Brain microvascular endothelial cell (primary cell): ENCODE measurements at regions not wholly inside any gene's neighbourhood (a gene's known extent, or its start where the extent isn't known, plus 50 kb on each side); places are given as distances from the start of the nearest gene placed in this dataset.
A peak's percentile ranks its signal among the peaks of the same experiment; 100 is the strongest.

Source experiments
- DNase-seq: peaks from one replicate; pipeline ENCODE4 v3.0.0-alpha.2; 2020
- H3K27ac ChIP-seq: fragments of 250-450 bp; sonication (Bioruptor Pico); 2 replicates; pipeline ENCODE4 v1.5.1; 2020; ENCODE audit warnings: mild to moderate bottlenecking, moderate library complexity
- H3K27me3 ChIP-seq: fragments of 250-450 bp; sonication (Bioruptor Pico); replicated peaks from 2 replicates; pipeline ENCODE4 v1.5.1; 2020; ENCODE audit warnings: mild to moderate bottlenecking
- H3K36me3 ChIP-seq: fragments of 250-450 bp; sonication (Bioruptor Pico); replicated peaks from 2 replicates; pipeline ENCODE4 v1.5.1; 2020; ENCODE audit warnings: mild to moderate bottlenecking
- H3K4me3 ChIP-seq: 2 replicates; pipeline ENCODE4 v1.5.1; 2011; ENCODE audit warnings: low read depth, mild to moderate bottlenecking, control low read depth, low read length, moderate library complexity
- CTCF ChIP-seq: IDR thresholded peaks from 2 replicates; pipeline ENCODE4 v1.5.1; 2011; ENCODE audit warnings: low read depth, mild to moderate bottlenecking, moderate library complexity, low read length, control low read depth, inconsistent platforms; ENCODE audit errors: missing control alignments
- in situ Hi-C: cut with HindIII; loops from 2 replicates; pipeline ENCODE4 v1.10.0; 2017; ENCODE audit warnings: low sequenced_read_pairs, low pct_ligation_motif_present

GRCh38 chr18:25873833-25874232 lies 216.6 kb downstream of the SS18 start:
- DNase-seq, result peak; percentile 62
- in situ Hi-C loops, result no loop called here
- no peak overlapping the region for H3K27ac ChIP-seq
- no peaks in the 10 kb centered on the region for H3K36me3 ChIP-seq
- TF ChIP-seq CTCF, result no peak
- no peak overlapping the region for H3K4me3 ChIP-seq
- H3K27me3 ChIP-seq, result no peaks in the 10 kb centered on the region

DNA sequence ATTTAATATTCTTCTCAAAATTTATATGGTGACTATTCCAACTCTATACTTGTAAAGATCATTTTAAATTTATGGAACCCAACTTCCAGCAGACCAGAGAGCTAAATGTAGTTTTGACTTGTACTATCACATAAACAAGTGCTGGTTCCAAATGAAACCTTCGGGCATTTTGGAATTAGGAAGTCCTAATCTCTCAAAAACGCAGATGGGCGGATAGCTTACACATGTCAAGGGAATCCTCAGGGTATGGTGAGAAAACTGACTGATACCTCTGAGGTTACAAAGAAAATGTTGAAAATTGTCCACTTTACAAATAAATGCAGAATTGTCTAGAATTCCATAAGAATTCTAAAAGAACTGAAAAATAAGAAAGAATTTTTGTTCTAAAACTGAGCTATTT lies 224.1 kb downstream of the SS18 start:
- in situ Hi-C loops, result no loop called here
- H3K27ac ChIP-seq, result no peak overlapping the region
- no peak for TF ChIP-seq CTCF
- no peaks in the 10 kb centered on the region for H3K27me3 ChIP-seq
- no peak overlapping the region for H3K4me3 ChIP-seq
- DNase-seq, result no peak
- H3K36me3 ChIP-seq, result no peaks in the 10 kb centered on the region

DNA sequence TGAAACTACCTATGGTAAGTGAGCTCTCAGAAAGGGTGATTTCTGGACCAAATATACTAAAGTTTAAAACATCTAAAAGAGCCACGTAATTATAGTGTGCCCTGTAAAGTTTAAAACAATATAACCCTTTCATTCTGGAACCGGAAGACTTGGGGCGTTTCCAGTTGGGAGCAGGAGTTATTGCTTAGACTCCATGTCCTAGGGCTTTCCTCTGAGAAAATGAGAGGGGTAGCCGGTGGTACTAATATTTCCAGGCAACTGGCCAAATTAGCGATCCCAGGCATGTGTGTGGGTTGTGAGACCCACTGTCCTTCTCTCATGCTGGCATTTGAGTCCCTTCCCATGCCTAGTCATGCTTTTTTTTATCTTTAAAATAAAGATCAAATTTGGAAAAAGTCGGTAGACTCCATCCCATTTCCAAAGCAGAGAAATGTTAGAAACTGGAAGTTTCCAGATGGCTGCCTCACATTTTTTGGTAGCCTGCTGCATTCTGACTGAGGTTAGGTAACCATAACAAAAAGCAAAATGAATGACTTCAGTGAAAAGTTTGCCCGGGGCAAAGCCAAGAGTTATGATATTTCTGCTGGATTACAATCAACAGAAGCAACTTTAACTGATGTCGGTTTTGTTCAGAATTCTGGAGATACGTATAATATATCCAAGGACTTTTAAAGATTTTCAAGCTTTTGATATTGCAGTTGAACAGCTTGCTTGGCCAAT lies 227.4 kb downstream of the SS18 start:
- in situ Hi-C loops, result no loop called here
- no peak for TF ChIP-seq CTCF
- peak overlapping the region; percentile 17 for H3K4me3 ChIP-seq
- no peaks in the 10 kb centered on the region for H3K36me3 ChIP-seq
- H3K27ac ChIP-seq, result no peak overlapping the region
- H3K27me3 ChIP-seq, result no peaks in the 10 kb centered on the region
- DNase-seq, result no peak

DNA sequence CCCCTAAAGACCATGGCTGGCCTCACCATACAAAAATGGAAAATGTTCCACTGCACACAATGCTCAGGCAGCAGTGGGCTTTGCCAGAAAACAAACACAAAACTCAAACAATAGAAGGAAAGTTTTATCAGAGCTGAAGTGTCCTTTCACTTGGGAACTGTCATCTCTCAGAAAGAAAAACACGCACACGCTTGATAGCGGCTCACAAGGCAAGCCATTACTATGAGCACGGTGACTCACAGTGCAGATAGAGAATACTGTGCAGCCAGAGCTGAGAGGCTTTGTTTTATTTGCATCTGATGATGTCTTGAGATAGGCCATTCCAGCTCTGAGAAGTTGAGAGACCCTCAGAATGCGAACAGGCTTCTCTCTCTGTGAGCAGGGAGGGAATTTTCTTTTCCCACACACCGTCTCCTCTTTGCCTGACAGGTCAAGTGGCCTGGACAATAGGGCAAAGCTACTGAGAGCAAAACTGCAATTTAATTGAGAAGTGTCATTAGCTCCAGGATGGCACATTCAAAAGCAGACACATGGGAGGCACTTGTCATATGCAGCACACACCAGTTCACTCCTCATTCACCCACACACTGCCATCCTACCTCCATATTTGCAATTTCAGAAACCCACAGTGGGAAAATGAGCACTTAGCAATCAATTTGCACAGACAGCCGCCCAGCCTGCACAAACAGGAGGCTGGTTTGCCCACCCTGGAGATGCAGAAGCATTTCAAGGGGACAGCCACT lies 236.6 kb downstream of the SS18 start:
- no peak overlapping the region for H3K4me3 ChIP-seq
- H3K27ac ChIP-seq, result no peak overlapping the region
- no peaks in the 10 kb centered on the region for H3K36me3 ChIP-seq
- H3K27me3 ChIP-seq, result no peaks in the 10 kb centered on the region
- in situ Hi-C loops, result no loop called here
- peak; percentile 11 for DNase-seq
- no peak for TF ChIP-seq CTCF

DNA sequence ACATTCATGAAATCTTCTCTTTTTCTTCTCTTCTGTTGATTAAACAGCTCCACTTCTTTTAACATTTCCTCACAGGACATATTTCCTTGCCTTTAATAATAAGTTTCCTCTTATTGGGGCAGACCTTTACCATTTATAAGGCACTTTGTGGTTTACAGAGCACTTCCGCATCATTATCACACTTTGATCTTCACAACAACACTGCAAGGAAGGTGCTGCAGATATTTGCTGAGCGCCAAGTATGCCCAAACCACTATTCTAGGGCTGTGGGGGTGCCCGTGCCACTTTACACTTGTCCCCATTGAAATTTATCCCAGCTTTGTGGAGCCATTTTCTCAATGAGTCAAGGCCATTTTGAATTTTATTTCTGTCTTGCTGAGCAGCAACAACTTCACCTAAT lies 246.6 kb downstream of the SS18 start:
- H3K27me3 ChIP-seq, result no peaks in the 10 kb centered on the region
- DNase-seq, result no peak
- in situ Hi-C loops, result no loop called here
- TF ChIP-seq CTCF, result no peak
- no peaks in the 10 kb centered on the region for H3K36me3 ChIP-seq
- H3K27ac ChIP-seq, result no peak overlapping the region
- no peak overlapping the region for H3K4me3 ChIP-seq
